ENCODE measurements at regions not wholly inside any gene's neighbourhood (a gene's known extent, or its start where the extent isn't known, plus 50 kb on each side); places are given as distances from the start of the nearest gene placed in this dataset.

DNA sequence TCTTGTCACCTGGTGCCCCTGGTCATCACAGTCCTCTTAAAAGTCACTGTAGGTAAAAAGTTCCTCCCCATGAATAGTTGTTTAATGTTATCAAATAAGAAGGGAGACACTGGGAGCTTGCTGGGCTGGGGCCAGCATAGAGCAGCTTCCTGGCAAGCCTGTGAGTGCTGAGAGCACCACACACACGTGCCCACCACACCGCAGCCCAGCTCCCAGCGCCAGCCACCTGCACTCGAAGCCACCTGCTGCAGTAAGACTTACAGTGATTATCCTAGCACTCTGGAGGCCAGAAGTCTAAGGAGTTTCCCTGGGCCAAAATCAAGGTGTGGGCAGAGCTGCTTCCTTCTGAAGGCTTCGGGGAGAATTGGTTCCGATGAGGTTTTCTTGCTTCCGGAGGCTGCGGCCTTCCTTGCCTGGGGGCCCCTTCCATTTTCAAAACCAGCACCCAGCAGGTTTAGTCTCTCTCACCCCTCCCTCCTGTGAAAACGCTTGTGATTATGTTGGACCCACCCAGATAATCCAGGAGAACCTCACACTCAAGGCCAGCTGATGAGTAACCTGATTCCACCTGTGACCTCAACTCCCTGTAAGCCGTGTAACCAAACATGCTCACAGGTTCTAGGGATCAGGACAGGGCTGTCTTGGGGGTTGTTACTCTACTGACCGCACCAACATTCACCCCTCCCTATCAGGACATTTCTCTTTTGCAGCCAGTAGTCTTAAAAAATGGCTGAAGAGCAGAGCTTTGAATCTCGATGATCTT lies 687.2 kb downstream of the TBC1D22A start:
- H3K27ac ChIP-seq = no peak overlapping the region

GRCh38 chr22:47448231-47449223 lies 686.1 kb downstream of the TBC1D22A start:
- no peak overlapping the region for H3K27ac ChIP-seq
- TF ChIP-seq, protein P1, sequence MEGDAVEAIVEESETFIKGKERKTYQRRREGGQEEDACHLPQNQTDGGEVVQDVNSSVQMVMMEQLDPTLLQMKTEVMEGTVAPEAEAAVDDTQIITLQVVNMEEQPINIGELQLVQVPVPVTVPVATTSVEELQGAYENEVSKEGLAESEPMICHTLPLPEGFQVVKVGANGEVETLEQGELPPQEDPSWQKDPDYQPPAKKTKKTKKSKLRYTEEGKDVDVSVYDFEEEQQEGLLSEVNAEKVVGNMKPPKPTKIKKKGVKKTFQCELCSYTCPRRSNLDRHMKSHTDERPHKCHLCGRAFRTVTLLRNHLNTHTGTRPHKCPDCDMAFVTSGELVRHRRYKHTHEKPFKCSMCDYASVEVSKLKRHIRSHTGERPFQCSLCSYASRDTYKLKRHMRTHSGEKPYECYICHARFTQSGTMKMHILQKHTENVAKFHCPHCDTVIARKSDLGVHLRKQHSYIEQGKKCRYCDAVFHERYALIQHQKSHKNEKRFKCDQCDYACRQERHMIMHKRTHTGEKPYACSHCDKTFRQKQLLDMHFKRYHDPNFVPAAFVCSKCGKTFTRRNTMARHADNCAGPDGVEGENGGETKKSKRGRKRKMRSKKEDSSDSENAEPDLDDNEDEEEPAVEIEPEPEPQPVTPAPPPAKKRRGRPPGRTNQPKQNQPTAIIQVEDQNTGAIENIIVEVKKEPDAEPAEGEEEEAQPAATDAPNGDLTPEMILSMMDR (IDR thresholded peaks at IDR 0.05) = no peak
- TF ChIP-seq ZFX (IDR thresholded peaks at IDR 0.05; ENCODE audit: borderline replicate concordance) = no peak

More for the DNA sequence above, 687.2 kb downstream of the TBC1D22A start:
- no peak for TF ChIP-seq ZFX (IDR thresholded peaks at IDR 0.05; ENCODE audit: borderline replicate concordance)
- TF ChIP-seq, protein P1 (IDR thresholded peaks at IDR 0.05) = no peak

DNA sequence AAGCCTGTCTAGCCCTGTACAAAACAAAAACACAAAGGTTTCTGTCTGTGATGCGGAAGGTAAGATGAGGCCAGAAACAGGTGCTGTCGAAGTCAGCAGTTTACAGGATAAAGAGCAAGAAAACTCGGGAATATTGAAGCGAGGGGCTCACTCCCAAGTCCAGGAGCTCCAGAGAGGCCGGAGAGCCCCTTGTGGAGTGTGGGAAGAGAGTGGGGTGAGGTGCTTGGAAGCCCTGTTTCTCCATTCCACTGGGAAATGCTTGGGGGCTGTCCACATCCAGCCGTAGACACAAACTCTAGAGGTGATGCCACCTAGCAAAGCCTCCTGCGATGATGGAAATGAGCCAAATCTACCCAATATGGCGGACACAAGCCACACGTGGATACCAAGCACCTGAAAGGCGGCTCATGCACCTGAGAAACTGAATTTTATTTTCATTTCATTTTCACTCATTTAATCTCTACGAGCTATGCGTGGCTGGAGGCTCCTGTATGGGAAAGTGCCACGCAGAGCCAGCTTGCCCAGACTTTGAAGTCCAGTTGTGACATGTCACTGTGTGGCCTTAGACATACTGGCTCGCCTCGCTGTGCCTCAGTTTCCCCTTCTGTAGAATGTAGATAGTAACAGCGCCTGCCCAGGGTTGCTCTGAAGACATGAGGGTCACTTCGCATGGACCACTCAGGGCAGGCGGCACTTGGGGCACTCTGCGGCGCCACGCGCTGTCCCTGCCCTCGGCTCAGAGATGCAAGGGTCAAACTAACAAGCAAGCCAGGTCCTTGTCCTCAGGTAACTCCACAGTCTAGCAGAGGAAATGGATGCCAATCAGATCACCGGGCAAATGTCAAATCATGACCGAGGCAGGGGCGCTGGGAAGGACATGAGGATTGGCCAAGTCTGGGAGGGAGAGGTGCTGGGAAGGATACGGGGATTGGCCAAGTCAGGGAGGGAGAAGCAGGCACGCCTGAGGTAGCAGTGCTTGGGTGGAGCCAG lies 684.7 kb downstream of the TBC1D22A start:
- no peak overlapping the region for H3K27ac ChIP-seq
- TF ChIP-seq, protein P1 (IDR thresholded peaks at IDR 0.05) = no peak
- no peak for TF ChIP-seq ZFX (IDR thresholded peaks at IDR 0.05; ENCODE audit: borderline replicate concordance)

DNA sequence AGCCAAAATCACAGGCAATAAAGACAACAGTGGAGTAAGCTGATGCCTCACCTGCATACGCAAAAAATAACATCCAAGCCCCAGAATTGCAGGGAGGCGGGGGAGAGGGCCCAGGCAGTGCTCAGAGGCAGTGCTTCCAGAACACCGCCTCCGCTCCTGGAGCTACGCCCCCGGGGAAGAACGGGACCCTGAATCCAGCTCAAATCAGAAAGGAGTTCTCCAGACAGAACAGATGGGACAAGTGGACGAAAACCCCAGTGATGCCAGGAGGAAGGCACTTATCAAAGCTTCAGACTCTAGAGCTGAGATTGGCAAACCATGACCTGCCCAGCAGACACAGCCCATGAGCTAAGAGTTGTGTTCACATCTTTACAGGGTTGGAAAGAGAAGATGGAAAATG lies 683.9 kb downstream of the TBC1D22A start:
- H3K27ac ChIP-seq = no peak overlapping the region
- TF ChIP-seq, protein P1 (IDR thresholded peaks at IDR 0.05) = no peak
- TF ChIP-seq ZFX (IDR thresholded peaks at IDR 0.05; ENCODE audit: borderline replicate concordance) = no peak

DNA sequence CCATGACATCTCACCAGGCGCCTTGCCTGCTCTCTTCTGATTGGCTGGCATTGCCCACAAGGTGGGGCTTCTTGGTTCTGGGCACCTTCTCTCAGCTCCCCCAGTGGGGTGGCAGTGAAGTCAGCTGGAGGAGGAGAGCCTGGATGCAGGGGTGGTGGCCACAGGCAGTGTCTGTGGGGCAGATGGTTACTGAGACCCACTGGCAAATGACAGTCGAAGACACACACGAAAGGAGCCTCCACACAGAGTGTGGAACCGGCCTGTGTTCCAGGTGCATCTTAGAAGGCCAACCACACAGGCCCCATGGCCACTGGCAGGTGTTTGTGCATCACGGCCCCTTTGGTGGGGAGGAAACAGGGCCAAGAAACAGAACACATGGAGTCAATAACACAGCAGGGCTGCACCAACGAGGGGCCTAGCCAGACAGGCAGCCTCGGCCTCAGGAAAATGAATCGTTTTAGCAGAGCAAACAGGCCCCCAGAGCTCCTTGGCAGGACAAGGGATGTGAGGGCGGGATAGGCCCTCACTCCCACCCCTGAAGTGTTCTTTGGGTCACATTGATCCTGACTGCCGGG lies 683.4 kb downstream of the TBC1D22A start:
- no peak overlapping the region for H3K27ac ChIP-seq
- TF ChIP-seq ZFX (IDR thresholded peaks at IDR 0.05; ENCODE audit: borderline replicate concordance) = no peak
- TF ChIP-seq, protein P1 (IDR thresholded peaks at IDR 0.05) = no peak

- no peak overlapping the region for H3K27ac ChIP-seq
- TF ChIP-seq ZFX (IDR thresholded peaks at IDR 0.05; ENCODE audit: borderline replicate concordance) = no peak
- TF ChIP-seq, protein P1 (IDR thresholded peaks at IDR 0.05) = no peak
Measured at GRCh38 chr22:47445212-47445611, 682.8 kb downstream of the TBC1D22A start.
